ENCODE measurements at regions not wholly inside any gene's neighbourhood (a gene's known extent, or its start where the extent isn't known, plus 50 kb on each side); places are given as distances from the start of the nearest gene placed in this dataset.

DNA sequence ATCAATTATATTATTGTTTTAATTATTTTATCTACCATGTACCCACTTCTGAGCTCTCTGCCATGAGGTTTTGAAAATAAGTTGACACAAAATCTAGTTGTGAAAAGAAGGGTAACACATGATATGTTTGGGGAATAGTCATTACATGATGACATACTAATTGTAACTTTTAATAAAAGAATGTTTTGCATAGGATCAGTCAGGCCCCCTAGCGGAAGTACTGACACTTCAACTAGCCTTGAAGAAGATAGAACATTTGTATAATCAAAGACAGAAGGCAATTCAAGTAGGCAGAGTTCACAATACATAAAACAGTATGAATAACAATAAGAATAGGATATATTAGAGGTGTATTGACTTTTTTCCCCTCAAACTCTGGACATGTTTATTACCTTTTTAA is 1191.0 kb upstream of the AGA start:
- no peak for DNase-seq

GRCh38 chr4:178664621-178665020 is 1222.4 kb upstream of the AGA start:
- no peak for DNase-seq

DNA sequence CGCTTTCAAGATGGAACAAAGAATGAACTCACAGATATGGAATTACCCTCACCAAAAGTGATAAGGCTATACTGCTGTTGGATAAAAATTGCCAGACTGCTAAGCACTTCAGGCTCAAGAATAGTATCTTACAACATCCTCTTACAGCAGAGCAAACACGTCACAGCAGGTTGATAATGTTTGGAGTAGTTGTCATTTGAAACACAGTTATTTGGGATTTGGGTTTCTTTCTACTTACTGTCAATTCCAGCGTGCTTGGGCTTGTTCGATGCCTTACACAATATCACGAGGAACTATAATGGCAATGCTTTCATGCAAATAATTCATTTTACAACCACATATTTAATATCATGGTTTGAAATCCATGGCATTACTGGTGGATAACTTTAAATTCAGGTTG is 1223.7 kb upstream of the AGA start:
- DNase-seq: no peak

- DNase-seq: no peak
Measured at GRCh38 chr4:178671766-178672165, 1229.5 kb upstream of the AGA start.

DNA sequence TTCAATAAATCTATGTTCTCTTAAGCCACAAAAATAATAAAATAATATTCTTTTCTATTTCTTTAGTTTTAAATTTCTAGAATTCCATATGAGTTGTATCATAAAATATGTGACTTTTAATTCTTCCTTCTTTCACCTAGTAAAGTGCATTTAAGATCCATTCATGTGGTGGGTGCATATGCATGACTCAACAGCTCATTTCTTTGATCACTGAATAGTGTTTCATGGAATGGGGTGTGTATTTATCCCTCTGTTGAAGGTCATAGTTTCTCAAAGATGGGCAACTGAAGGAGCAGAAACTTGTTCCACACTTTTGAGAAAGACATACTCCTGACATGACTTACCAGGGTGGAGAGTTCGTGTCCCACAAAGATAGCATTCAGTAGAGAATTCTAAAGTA is 1230.3 kb upstream of the AGA start:
- DNase-seq: no peak

GRCh38 chr4:178681871-178682270 is 1239.6 kb upstream of the AGA start:
- DNase-seq: no peak

GRCh38 chr4:178689926-178690325 is 1247.7 kb upstream of the AGA start:
- no peak for DNase-seq

DNA sequence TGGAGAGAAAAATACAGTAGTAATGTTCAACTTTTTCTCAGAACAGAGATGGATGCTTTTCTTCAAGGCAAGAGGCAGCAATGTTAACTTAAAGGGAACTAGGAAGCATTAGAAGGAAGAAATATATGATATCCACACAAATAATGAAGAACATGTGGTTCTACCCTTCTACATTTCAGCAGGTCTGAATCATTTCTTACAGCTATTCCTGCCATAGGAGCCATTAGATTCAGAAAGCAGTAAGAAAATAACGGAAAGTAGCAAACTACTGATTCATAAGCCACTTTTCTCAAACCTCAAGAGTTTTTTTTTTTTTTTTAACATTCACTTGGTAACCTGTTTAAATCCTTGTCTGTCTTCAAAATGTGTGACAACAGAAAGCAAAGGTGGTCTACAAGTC is 1251.6 kb upstream of the AGA start:
- no peak for DNase-seq

- no peak for DNase-seq
Measured at GRCh38 chr4:178696515-178696914, 1254.3 kb upstream of the AGA start.

DNA sequence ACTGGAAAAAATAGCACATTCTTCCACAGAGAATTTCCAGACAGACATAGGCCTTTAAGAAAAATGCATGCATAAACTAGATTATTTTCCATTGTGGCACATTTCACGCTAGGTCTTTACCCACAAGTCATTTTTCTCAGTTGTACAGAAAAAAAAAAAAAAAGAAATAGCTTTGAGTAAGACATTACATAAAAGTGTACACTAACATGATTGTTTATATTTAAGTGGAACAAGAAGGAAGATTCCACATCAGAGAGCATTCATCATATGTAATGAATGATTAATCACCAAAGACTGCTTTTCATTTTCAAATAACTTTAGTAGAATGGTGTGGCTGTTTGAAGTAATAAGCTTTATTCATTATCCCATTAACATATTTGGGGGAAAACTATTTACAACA is 1270.2 kb upstream of the AGA start:
- DNase-seq: no peak

DNA sequence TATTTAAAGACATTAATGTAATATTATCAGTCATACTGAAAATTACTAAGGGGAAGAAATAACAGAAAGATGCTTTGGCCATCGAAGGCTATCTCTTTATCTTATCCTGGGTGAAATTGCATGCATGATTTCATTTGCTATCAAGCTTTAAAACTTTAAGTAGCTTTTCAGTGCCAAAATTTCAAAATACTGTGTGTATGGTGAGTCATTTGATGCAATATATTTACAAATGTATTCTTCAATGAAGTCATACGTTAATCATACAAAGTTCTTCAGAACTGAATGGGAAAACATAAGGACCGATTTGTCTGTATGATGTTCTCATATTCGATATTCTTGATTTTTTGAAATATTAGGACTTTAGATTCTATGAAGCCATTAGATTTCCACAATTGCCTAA is 1295.8 kb upstream of the AGA start:
- DNase-seq: no peak

DNA sequence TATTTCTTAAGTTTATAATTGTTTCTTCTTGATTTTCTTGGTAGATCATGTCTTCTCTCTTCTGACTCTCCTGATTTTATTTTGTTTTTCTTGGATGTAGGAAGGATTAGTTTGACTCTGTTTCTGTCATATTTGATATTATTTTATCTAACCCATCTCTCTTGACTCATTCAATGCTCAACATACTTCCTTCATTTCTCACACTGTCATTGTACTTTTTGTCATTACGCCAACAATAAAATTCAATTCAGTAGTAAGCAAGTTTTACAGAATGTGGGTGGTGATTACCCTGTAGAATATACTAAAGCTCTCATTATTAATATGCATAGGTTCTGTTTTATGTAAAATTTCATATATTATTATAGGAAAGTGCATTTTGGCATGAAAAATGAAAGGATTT is 1303.0 kb upstream of the AGA start:
- DNase-seq: no peak

- no peak for DNase-seq
Measured at GRCh38 chr4:178752954-178753525, 1310.8 kb upstream of the AGA start.

GRCh38 chr4:178778496-178778895 is 1336.3 kb upstream of the AGA start:
- no peak for DNase-seq

- DNase-seq: no peak
Measured at GRCh38 chr4:178781779-178782178, 1339.5 kb upstream of the AGA start.

DNA sequence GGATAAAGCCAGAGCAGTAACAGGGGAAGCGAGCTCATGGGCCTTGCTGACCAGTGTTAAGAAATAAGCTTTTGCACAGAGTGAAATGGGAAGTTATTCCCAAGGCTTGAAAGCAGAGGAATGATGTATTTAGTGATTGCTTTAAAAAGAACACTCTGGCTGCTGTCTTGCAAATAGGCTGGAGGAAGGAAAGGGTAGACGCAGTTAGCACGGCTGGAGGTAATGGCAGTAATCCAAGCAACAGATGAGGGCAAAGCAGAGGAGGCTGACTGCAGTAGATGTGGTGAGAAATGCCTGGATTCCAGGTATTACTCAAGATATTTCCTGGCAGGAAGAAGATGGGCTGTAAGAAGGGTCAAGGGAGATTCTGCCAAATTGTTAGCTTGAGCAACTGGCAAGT is 1342.3 kb upstream of the AGA start:
- DNase-seq: no peak

- no peak for DNase-seq
Measured at GRCh38 chr4:178789279-178789678, 1347.0 kb upstream of the AGA start.

GRCh38 chr4:178799204-178799603 is 1357.0 kb upstream of the AGA start:
- no peak for DNase-seq

- peak; percentile 0 for DNase-seq
Measured at GRCh38 chr4:178808106-178808505, 1365.9 kb upstream of the AGA start.

GRCh38 chr4:178809921-178810320 is 1367.7 kb upstream of the AGA start:
- no peak for DNase-seq

DNA sequence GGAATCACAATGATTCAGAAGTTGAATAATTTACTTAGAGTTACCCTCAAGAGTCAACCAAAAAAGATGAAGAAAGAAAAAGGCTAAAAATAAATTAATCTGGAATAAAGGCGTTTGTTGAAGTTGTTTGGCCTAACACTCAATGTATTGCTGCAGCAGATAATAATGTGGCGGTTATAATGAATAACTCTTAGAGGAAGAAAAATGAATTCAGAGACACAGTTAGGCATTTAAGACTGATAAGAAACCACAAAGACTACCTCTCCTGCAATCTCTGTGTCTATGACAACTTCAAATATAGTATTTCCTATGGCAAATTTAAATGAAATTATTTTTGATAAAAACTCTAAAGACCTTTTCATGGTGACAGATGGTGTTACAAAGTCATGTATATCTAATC is 1369.1 kb upstream of the AGA start:
- DNase-seq: no peak

- DNase-seq: no peak
Measured at GRCh38 chr4:178812866-178813265, 1370.6 kb upstream of the AGA start.

DNA sequence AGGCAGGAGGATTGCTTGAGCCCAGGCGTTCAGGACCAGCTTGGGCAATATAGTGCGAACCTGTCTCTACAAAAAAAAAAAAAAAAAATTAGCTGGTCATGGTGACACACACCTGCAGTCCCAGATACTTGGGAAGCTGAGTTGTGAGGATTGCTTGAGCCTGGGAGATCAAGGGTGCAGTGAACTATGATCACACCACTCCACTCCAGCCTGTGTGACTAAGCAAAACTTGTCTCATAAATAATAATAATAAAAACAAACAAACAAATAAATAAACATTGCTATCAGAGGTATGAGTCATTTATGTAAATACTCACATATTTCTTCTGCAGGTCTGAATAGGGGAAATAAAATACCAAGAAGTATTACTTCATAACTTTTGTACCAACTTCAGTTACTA is 1372.7 kb upstream of the AGA start:
- no peak for DNase-seq

DNA sequence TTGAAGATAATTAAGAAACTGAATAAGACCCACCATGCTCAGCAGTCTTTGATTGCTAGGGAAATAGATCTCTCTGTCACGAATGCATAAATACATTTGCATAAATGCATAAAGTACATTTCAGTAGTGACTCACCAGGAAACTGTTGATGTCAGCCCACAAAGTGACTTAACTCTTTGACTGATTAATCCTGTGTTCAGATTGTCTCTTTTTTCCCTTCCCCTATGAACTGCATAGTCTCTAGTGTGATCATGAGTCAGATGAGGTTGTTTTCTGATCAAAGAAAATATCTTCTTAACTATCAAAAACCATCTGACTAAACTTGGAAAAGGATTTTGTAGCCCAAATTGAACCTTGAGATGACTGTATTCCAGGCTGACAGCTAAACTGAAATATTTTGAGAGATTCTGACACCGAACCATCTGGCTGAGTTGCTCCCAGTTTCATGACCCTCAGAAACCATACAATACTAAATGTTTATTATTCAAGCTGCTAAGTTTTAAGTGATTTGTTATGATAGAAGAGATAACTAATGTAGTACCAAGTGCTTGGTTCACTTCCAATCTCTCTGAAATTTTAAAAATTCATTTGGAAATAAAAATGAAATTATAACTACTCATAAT is 1381.5 kb upstream of the AGA start:
- DNase-seq: no peak

GRCh38 chr4:178836865-178837264 is 1394.6 kb upstream of the AGA start:
- no peak for DNase-seq
